H1 (cell line): ENCODE measurements at regions not wholly inside any gene's neighbourhood (a gene's known extent, or its start where the extent isn't known, plus 50 kb on each side); places are given as distances from the start of the nearest gene placed in this dataset.

Experiments
- CTCF ChIA-PET: fragments of 300-600 bp; sonication (Branson Sonifier 250); formaldehyde crosslinking; loops from one replicate; lab custom pipeline; 2021; ENCODE audit not compliant: partially characterized antibody; lab: Charles Lee
- POLR2A ChIA-PET: fragments of 300-600 bp; sonication (Branson Sonifier 250); formaldehyde crosslinking; loops from one replicate; lab custom pipeline; 2021; ENCODE audit warnings: inconsistent platforms; ENCODE audit not compliant: partially characterized antibody; lab: Charles Lee
- DNase-seq, 2 experiments: peaks; one replicate each; pipeline versions ENCODE4 v3.0.0 to v3.0.0-alpha.2; 2010 to 2022; ENCODE audit warnings: low spot score in 2 of 2, low read depth in 1 of 2, mixed read lengths in 1 of 2
- FAIRE-seq: peaks from 2 replicates; lab custom pipeline; 2011; peaks lifted over from hg19 to GRCh38; lab: Jason Lieb, UNC
- H2AFZ ChIP-seq: 2 replicates; pipeline ENCODE4 v1.8.1; 2012; ENCODE audit warnings: low read length, inconsistent platforms
- H2AK5ac ChIP-seq: 2 replicates; pipeline ENCODE4 v1.6.1; 2013; ENCODE audit warnings: low read depth, low read length
- H2BK120ac ChIP-seq: replicated peaks from 2 replicates; pipeline ENCODE3; 2013; ENCODE audit warnings: low read depth, low read length, inconsistent platforms
- H2BK12ac ChIP-seq: 2 replicates; pipeline ENCODE4 v1.6.1; 2013; ENCODE audit warnings: low read depth, low read length
- H2BK15ac ChIP-seq: 2 replicates; pipeline ENCODE4 v1.6.1; 2013; ENCODE audit warnings: low read length
- H2BK20ac ChIP-seq: 2 replicates; pipeline ENCODE4 v1.6.1; 2013; ENCODE audit warnings: low read length
- H2BK5ac ChIP-seq: 2 replicates; pipeline ENCODE4 v1.6.1; 2013; ENCODE audit warnings: low read depth, low read length
- H3K14ac ChIP-seq: 2 replicates; pipeline ENCODE4 v1.6.1; 2013; ENCODE audit warnings: inconsistent platforms; ENCODE audit not compliant: insufficient read length
- H3K18ac ChIP-seq: 2 replicates; pipeline ENCODE4 v1.6.1; 2013; ENCODE audit warnings: low read length; ENCODE audit errors: extremely low read depth
- H3K23ac ChIP-seq: 2 replicates; pipeline ENCODE4 v1.6.1; 2013; ENCODE audit warnings: inconsistent platforms; ENCODE audit not compliant: insufficient read length
- H3K23me2 ChIP-seq: 2 replicates; pipeline ENCODE4 v1.6.1; 2013; ENCODE audit warnings: low read depth, low read length
- H3K27ac ChIP-seq: 2 replicates; pipeline ENCODE4 v1.6.1; 2011; ENCODE audit warnings: low read depth, low read length, inconsistent platforms
- H3K27me3 ChIP-seq, 4 experiments: replicated peaks in 1 of 4; 1 replicate in 1 of 4; 2 replicates in 3 of 4; pipeline versions ENCODE4 v1.6.1 to v1.8.1; 2011 to 2013; ENCODE audit warnings: low read length in 3 of 4, mild to moderate bottlenecking in 3 of 4, inconsistent platforms in 2 of 4, mixed read lengths in 2 of 4, moderate library complexity in 1 of 4; ENCODE audit not compliant: control insufficient read depth in 3 of 4, insufficient read depth in 3 of 4; ENCODE audit errors: extremely low read depth in 1 of 4
- H3K36me3 ChIP-seq, 4 experiments: 2 replicates each; pipeline versions ENCODE4 v1.6.1 to v1.8.1; 2011 to 2013; ENCODE audit warnings: mild to moderate bottlenecking in 4 of 4, low read length in 3 of 4, moderate library complexity in 2 of 4, control low read depth in 1 of 4, inconsistent platforms in 1 of 4; ENCODE audit not compliant: insufficient read depth in 4 of 4, control insufficient read depth in 2 of 4
- H3K4ac ChIP-seq: replicated peaks from 2 replicates; pipeline ENCODE3; 2013; ENCODE audit warnings: low read length, low read depth, mixed read lengths, inconsistent platforms; ENCODE audit not compliant: insufficient read length
- H3K4me1 ChIP-seq, 4 experiments: replicated peaks in 1 of 4; 1 replicate in 1 of 4; 2 replicates in 3 of 4; pipeline versions ENCODE4 v1.6.1 to v1.8.1; 2011 to 2013; ENCODE audit warnings: low read length in 3 of 4, inconsistent platforms in 2 of 4, mixed read lengths in 1 of 4; ENCODE audit not compliant: insufficient read depth in 4 of 4, control insufficient read depth in 3 of 4
- H3K4me2 ChIP-seq, 2 experiments: 2 replicates each; pipeline versions ENCODE4 v1.6.1 to v1.8.1; 2011 to 2013; ENCODE audit warnings: low read depth in 2 of 2, low read length in 2 of 2, control low read depth in 1 of 2, inconsistent platforms in 1 of 2, mild to moderate bottlenecking in 1 of 2; ENCODE audit not compliant: insufficient read depth in 1 of 2
- H3K4me3 ChIP-seq, 4 experiments: fragments of 200-600, 300-600 bp in 1 of 4; sonication (generic), shearing (Covaris generic), sonication (Bioruptor Twin) in 1 of 4; 2 replicates each; pipeline versions ENCODE4 v1.5.1 to v1.8.1; 2011 to 2016; ENCODE audit warnings: low read length in 4 of 4, low read depth in 3 of 4, control low read depth in 2 of 4, inconsistent platforms in 2 of 4, mild to moderate bottlenecking in 2 of 4, mixed read lengths in 1 of 4, moderate library complexity in 1 of 4; ENCODE audit not compliant: insufficient read depth in 2 of 4; ENCODE audit errors: extremely low read depth in 1 of 4
- H3K56ac ChIP-seq: replicated peaks from 2 replicates; pipeline ENCODE3; 2013; ENCODE audit warnings: low read depth, mild to moderate bottlenecking, mixed read lengths, low read length, inconsistent platforms; ENCODE audit not compliant: insufficient read length
- H3K79me1 ChIP-seq: 2 replicates; pipeline ENCODE4 v1.6.1; 2013; ENCODE audit warnings: low read depth, low read length, control low read depth
- H3K79me2 ChIP-seq, 2 experiments: 2 replicates each; pipeline versions ENCODE4 v1.6.1 to v1.8.1; 2012 to 2013; ENCODE audit warnings: low read length in 2 of 2, mild to moderate bottlenecking in 2 of 2, inconsistent platforms in 1 of 2; ENCODE audit not compliant: insufficient read depth in 2 of 2, control insufficient read depth in 1 of 2
- H3K9ac ChIP-seq, 4 experiments: replicated peaks in 1 of 4; 1 replicate in 1 of 4; 2 replicates in 3 of 4; pipeline versions ENCODE4 v1.6.1 to v1.8.1; 2011 to 2013; ENCODE audit warnings: low read depth in 3 of 4, low read length in 3 of 4, control low read depth in 2 of 4, mild to moderate bottlenecking in 2 of 4, moderate library complexity in 2 of 4, inconsistent platforms in 1 of 4; ENCODE audit errors: extremely low read depth in 1 of 4
- H3K9me3 ChIP-seq, 2 experiments: 2 replicates each; pipeline versions ENCODE4 v1.6.1 to v1.8.1; 2012 to 2013; ENCODE audit warnings: mild to moderate bottlenecking in 2 of 2, moderate library complexity in 2 of 2, control low read depth in 1 of 2, inconsistent platforms in 1 of 2, low read depth in 1 of 2, low read length in 1 of 2, mixed read lengths in 1 of 2; ENCODE audit not compliant: insufficient read depth in 2 of 2
- H4K20me1 ChIP-seq, 2 experiments: replicated peaks in 1 of 2; 2 replicates each; pipeline versions ENCODE3 to v1.8.1; 2011 to 2013; ENCODE audit warnings: inconsistent platforms in 2 of 2, low read length in 2 of 2, mild to moderate bottlenecking in 1 of 2; ENCODE audit not compliant: insufficient read depth in 2 of 2, control insufficient read depth in 1 of 2
- H4K5ac ChIP-seq: 2 replicates; pipeline ENCODE4 v1.6.1; 2013; ENCODE audit warnings: low read length, low read depth, mixed read lengths, inconsistent platforms; ENCODE audit not compliant: insufficient read length
- H4K8ac ChIP-seq: 2 replicates; pipeline ENCODE4 v1.8.0; 2013; ENCODE audit warnings: mild to moderate bottlenecking, moderate library complexity, low read length, inconsistent platforms; ENCODE audit not compliant: insufficient read depth; ENCODE audit errors: extremely low read depth
- H4K91ac ChIP-seq: replicated peaks from 2 replicates; pipeline ENCODE3; 2013; ENCODE audit warnings: low read length, mixed read lengths, inconsistent platforms; ENCODE audit not compliant: insufficient read length
- CEBPB ChIP-seq: IDR thresholded peaks from 2 replicates; pipeline ENCODE4 v1.6.1; 2012; ENCODE audit warnings: low read depth, low read length
- EGR1 ChIP-seq: IDR thresholded peaks from 2 replicates; pipeline ENCODE4 v1.6.1; 2011; ENCODE audit warnings: low read depth, low read length, borderline replicate concordance
- EZH2 ChIP-seq: fragments of 200-600 bp; sonication (generic); IDR thresholded peaks from 2 replicates; pipeline ENCODE4 v1.7.1; 2012; ENCODE audit warnings: low read depth, mild to moderate bottlenecking, moderate library complexity, low read length, inconsistent platforms; ENCODE audit not compliant: severe bottlenecking
- JUN ChIP-seq: IDR thresholded peaks from 2 replicates; pipeline ENCODE4 v1.6.1; 2011; ENCODE audit warnings: low read depth, mild to moderate bottlenecking, improper control_type of control experiment, low read length
- NRF1 ChIP-seq: IDR thresholded peaks from 2 replicates; pipeline ENCODE4 v1.6.1; 2011; ENCODE audit warnings: mild to moderate bottlenecking, low read depth, low read length, improper control_type of control experiment
- RAD21 ChIP-seq, 2 experiments: IDR thresholded peaks in 1 of 2; conservative IDR thresholded peaks in 1 of 2; 2 replicates each; pipeline ENCODE4 v1.6.1; 2011; ENCODE audit warnings: low read depth in 2 of 2, low read length in 2 of 2, improper control_type of control experiment in 1 of 2, inconsistent platforms in 1 of 2, mild to moderate bottlenecking in 1 of 2, moderate library complexity in 1 of 2
- RXRA ChIP-seq: IDR thresholded peaks from 2 replicates; pipeline ENCODE4 v1.6.1; 2011; ENCODE audit warnings: low read depth, mild to moderate bottlenecking, low read length, moderate library complexity; ENCODE audit not compliant: insufficient read depth
- SIRT6 ChIP-seq: IDR thresholded peaks from one replicate; pipeline ENCODE4 v1.7.1; 2012; ENCODE audit warnings: low read length, inconsistent platforms
- SUZ12 ChIP-seq: fragments of 200-600 bp; sonication (generic); IDR thresholded peaks from 2 replicates; pipeline ENCODE4 v1.6.1; 2012; ENCODE audit warnings: mild to moderate bottlenecking, inconsistent platforms, low read length, moderate library complexity, mixed read lengths
- TAF1 ChIP-seq: IDR thresholded peaks from 2 replicates; pipeline ENCODE4 v1.6.1; 2011; ENCODE audit warnings: mild to moderate bottlenecking, low read depth, low read length
- TBP ChIP-seq: IDR thresholded peaks from 2 replicates; pipeline ENCODE4 v1.6.1; 2011; ENCODE audit warnings: low read depth, low read length, improper control_type of control experiment
- TEAD4 ChIP-seq: IDR thresholded peaks from 2 replicates; pipeline ENCODE4 v1.6.1; 2012; ENCODE audit warnings: low read depth, low read length, inconsistent platforms, mixed read lengths
- ZNF274 ChIP-seq: IDR thresholded peaks from 2 replicates; pipeline ENCODE4 v1.7.0; 2012; ENCODE audit warnings: low read length, borderline replicate concordance; ENCODE audit errors: extremely low read depth
- WGBS, 2 experiments: shearing (Covaris generic) in 1 of 2; methylation state at CpG; one replicate each; pipeline versions ENCODE4 v1.1.6 to v1.1.7; 2013 to 2015; ENCODE audit warnings: low lambda C conversion rate in 2 of 2, mixed read lengths in 2 of 2, inconsistent platforms in 1 of 2, low coverage in 1 of 2, missing lambda C conversion rate in 1 of 2; ENCODE audit not compliant: insufficient replicate concordance in 2 of 2, insufficient coverage in 1 of 2, insufficient read length in 1 of 2; ENCODE audit errors: extremely low coverage in 1 of 2, missing lambda C conversion rate in 1 of 2; 5-methylcytosine and 5-hydroxymethylcytosine counted together
- TF ChIP-seq, protein P1 (sequence below): IDR thresholded peaks from 2 replicates; pipeline ENCODE4 v1.6.1; 2012; ENCODE audit warnings: low read length, inconsistent platforms

DNA sequence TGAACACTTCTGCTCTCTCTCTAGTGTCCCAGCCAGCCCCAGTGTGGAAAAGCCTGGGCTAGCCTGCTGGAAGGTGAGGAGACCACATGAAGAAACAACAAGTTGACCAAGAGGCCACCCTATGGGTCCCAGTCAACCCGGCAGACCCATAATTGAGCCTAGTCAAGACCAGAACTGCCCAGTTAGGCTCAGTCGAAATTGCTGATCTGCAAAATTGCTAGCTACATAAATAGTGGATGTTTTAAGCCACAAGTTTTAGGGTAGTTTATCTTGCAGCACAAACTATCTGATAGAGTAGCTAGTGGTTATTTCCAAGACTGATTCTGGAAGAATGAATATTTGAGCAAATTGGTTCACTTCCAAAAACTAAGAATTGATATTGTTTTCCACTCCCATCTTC lies 82.3 kb upstream of the CCDC112 start:
- no peaks in the 10 kb centered on the region for H3K79me1 ChIP-seq
- H2BK5ac ChIP-seq = no peak overlapping the region
- no peak overlapping the region for H2BK15ac ChIP-seq
- ChIA-PET CTCF (interaction anchor here (1.1 to 4.9 kb wide), 4 partner anchors 10 to 193 kb away, joined by 3 to 14 read pairs (median 4); no protein-coding TSS in a partner anchor), POLR2A (no interaction called here)
- H3K18ac ChIP-seq = no peak overlapping the region
- no peak overlapping the region for H3K4ac ChIP-seq
- FAIRE-seq = no peak
- 80% methylated on average over 2 of the region's 2 CpGs; no CpG with 5 or more reads in 1 of the 2 experiments for WGBS, 2 experiments
- no peak overlapping the region for H2BK12ac ChIP-seq
- no peak overlapping the region for H4K91ac ChIP-seq
- H3K27me3 ChIP-seq = no peaks in the 10 kb centered on the region
- no peak overlapping the region for H3K4me2 ChIP-seq
- H3K27ac ChIP-seq = no peak overlapping the region
- H2BK20ac ChIP-seq = no peak overlapping the region
- no peaks in the 10 kb centered on the region for H3K79me2 ChIP-seq
- no peak overlapping the region for H2BK120ac ChIP-seq
- no peak overlapping the region for H4K5ac ChIP-seq
- no peak overlapping the region for H2AK5ac ChIP-seq
- no peak overlapping the region for H3K14ac ChIP-seq
- H3K23me2 ChIP-seq = no peaks in the 10 kb centered on the region
- no peak overlapping the region for H4K8ac ChIP-seq
- H3K23ac ChIP-seq = no peak overlapping the region
- H3K4me1 ChIP-seq = no peaks in the 10 kb centered on the region
- H3K56ac ChIP-seq = no peak overlapping the region
- H3K9ac ChIP-seq = no peak overlapping the region
- DNase-seq = no peak
- H2AFZ ChIP-seq = no peak overlapping the region
- H4K20me1 ChIP-seq = no peaks in the 10 kb centered on the region
- no peaks in the 10 kb centered on the region for H3K36me3 ChIP-seq
- no peaks in the 10 kb centered on the region for H3K9me3 ChIP-seq
- no peak overlapping the region for H3K4me3 ChIP-seq
- TF ChIP-seq TEAD4 (no peak), SUZ12 (no peak), JUN (no peak), RXRA (no peak), SIRT6 (no peak), RAD21 (IDR thresholded peaks at IDR 0.05 in 1 of 2, conservative IDR thresholded peaks at IDR 0.05 in 1 of 2; ENCODE audit: low read depth in 2 of 2, low read length in 2 of 2) (no peak), TAF1 (no peak), ZNF274 (no peak), EZH2 (no peak), EGR1 (no peak), TBP (no peak), CEBPB (no peak), NRF1 (no peak)
- TF ChIP-seq, protein P1, sequence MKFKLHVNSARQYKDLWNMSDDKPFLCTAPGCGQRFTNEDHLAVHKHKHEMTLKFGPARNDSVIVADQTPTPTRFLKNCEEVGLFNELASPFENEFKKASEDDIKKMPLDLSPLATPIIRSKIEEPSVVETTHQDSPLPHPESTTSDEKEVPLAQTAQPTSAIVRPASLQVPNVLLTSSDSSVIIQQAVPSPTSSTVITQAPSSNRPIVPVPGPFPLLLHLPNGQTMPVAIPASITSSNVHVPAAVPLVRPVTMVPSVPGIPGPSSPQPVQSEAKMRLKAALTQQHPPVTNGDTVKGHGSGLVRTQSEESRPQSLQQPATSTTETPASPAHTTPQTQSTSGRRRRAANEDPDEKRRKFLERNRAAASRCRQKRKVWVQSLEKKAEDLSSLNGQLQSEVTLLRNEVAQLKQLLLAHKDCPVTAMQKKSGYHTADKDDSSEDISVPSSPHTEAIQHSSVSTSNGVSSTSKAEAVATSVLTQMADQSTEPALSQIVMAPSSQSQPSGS = no peak
